AG08395 (cell line): ENCODE measurements at regions not wholly inside any gene's neighbourhood (a gene's known extent, or its start where the extent isn't known, plus 50 kb on each side); places are given as distances from the start of the nearest gene placed in this dataset.

Experiments used
- DNase-seq: peaks from one replicate; pipeline ENCODE4 v3.0.0; 2012; ENCODE audit warnings: mixed read lengths, low spot score

DNA sequence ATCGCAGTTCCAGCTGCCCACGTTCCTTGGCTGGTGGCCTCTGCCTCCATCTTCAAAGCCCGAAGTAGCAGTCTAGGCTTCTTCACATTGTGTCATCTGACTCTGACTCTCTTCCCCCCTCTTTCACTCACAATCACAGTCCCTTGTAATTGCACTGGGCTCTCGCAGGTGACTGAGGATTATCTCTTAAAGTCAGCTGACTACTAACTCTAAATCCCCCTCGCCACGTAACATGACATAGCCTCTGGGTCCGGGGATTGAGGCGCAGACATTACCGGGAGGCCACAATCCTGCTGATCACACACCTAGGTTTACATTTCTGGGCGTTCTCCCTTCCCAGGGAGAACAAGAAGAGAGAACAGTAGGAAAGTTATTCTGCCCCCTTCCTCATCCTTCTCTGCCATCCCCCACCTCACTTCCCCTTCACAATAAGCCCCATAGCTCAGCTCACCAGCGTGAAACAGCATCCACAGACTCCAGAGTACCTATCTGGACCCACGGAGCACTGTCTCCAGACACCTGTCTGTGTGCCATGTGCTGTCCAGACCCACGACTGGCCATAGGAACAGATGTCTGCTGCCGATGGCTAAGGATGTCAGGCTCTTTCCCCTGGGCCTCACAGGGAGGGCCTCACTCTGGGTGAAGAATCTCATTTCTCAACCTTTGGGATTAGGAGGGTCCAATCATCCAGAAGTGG lies 64.3 kb upstream of the FZD7 start:
- no peak for DNase-seq

GRCh38 chr2:201969938-201970785 lies 63.5 kb upstream of the FZD7 start:
- DNase-seq, result peak; percentile 47

- no peak for DNase-seq
Measured at GRCh38 chr2:201970786-201971108, 62.9 kb upstream of the FZD7 start.

DNA sequence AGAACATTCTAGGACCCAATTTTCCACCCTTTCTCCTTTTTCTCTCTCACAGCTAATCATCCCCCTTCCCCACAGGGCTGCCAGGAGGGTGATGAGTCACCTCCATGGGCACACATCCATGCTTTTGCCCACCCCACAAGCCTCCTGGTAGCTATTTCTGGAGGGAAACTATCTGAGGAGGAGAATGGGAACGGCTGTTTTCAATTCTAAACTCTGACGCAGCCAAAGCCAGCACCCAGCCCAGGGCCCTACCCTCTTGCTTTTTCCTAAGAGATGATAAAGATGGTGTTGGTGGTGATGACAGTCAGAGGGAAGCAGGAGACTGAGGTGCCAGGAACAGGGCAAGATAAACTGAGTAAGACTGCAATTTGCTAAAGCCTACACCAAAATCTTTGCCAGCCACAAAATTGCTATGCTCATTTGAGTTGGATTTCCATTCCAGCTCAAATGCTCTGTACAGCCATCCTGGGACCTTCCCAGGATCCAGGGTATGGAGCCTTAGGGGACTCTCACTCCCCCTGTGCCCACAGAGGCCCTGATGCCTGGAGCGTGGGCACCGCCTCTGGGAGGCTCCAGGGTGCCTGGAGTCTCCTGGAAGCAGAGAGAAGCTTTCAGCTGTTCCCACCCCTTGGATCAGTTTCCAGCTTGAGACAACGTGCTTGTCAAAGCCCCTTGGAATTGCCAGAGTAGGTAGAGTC lies 62.0 kb upstream of the FZD7 start:
- peak; percentile 72 for DNase-seq

GRCh38 chr2:201972621-201973255 lies 60.9 kb upstream of the FZD7 start:
- no peak for DNase-seq

DNA sequence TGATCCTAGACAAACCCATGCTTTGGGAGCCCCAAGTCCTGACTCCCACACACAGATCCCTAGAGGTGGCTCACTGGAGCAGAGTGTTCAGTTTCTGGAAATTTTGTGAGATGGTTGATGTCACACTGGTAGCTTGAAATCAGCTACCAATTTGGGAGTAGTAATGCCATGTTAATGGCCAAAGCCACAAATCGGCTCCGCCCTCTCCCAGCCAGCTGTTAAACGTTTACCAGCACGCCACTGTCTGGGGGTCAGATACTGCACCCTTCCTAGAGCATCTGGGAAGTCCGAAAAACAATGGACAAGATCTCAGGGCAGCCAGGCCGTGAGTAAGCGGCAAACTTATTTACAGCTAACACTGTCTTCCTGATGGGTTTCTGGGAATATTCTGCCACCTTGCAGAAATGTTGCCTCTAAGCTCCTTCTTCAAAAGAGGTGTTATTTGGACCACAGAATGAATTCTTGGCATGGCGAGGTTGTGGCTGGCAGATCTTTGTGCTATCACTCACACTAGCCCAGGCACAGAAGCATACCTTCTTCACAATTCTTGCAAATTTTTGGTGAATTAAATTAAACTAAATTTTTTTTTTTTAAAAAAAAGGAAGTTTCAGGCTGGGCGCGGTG lies 60.2 kb upstream of the FZD7 start:
- no peak for DNase-seq

GRCh38 chr2:201974171-201975100 lies 59.2 kb upstream of the FZD7 start:
- no peak for DNase-seq

GRCh38 chr2:201975434-201975833 lies 58.2 kb upstream of the FZD7 start:
- DNase-seq, result no peak

- no peak for DNase-seq
Measured at GRCh38 chr2:201975964-201976612, 57.6 kb upstream of the FZD7 start.

GRCh38 chr2:201977651-201978050 lies 56.0 kb upstream of the FZD7 start:
- no peak for DNase-seq

DNA sequence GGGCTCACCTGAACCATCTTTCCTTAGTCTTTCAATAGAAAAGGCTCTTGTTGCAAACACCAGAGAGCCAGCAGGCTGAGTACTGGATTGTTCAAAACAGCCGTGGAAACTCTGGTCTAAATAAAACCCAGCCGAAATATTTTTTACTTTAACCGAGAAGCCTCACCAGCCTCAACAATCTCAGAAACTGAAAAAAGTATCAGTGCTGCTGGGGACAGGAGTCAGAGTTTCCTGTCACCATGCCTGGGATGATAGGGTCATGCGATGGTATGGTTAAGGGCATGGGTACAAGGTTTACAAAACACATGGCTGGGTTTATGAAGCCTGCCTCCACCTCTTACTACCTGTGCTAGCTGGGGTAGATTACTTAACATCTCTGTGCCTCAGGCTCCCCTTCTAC lies 55.3 kb upstream of the FZD7 start:
- no peak for DNase-seq

- DNase-seq, result no peak
Measured at GRCh38 chr2:201978986-201979385, 54.7 kb upstream of the FZD7 start.

DNA sequence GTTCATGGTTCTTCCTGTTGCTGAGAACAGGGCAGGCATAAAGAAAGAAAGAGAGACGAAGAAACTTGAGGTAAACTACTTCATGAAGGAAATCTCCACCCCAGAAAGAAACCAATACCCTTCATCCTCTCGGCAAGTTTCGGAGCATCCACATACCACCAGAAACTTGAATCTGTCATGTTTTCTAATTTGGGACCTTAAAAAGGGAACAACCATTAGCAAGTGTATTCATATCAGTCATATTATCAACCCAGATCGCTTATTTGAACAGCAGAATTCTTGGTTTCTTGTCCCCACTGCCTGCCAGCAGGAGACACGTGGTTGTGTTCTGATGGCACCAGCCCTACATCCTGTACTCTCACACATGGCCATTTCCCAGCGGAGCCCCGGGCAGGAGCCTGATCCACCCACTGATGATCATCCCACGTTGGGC lies 53.2 kb upstream of the FZD7 start:
- no peak for DNase-seq

DNA sequence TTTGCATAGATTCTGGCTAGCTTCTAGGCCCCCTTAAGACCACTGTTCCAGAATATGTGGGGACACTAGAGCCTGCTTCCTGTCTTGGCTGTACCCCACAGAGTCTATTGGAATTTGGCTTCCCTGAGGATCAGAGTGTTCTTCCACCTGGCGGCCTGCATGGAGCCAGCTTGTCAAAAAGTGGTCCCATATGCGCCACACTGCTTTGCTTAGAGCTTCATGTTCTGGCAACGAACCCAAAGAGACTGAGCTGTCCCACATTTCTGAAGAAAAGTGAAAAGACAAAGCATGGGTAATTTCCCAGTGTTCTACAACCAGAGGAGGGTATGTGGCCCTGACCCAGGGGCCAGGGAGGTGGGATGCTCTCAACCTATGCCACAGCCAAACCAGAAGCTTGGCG lies 52.7 kb upstream of the FZD7 start:
- no peak for DNase-seq

- DNase-seq, result no peak
Measured at GRCh38 chr2:201983174-201983573, 50.5 kb upstream of the FZD7 start.

DNA sequence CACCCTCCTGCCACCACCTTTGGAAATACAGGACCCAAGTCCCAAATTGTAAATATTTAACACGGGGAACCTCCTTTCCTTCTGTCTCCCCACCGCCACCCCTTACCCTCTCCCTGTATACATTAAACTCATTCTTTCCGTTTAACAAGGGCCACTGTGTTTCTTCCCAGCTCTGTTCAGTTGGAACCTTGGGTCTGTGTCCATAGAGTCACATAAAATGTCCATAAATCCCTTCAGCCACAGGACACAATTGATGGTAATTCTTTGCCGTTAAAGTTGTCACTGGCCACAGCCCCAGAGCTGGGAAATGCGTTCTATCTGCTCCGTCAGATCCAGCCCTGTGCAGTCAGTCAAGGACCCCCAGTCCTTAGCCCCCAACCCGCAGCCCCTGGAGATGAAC lies 49.9 kb upstream of the FZD7 start:
- no peak for DNase-seq
